Mammary epithelial cell (primary cell): ENCODE measurements at regions not wholly inside any gene's neighbourhood (a gene's known extent, or its start where the extent isn't known, plus 50 kb on each side); places are given as distances from the start of the nearest gene placed in this dataset.

Experiments
- EZH2 ChIP-seq: IDR thresholded peaks from 2 replicates; pipeline ENCODE4 v1.6.1; 2012; ENCODE audit warnings: low read length, inconsistent platforms, borderline replicate concordance
- TF ChIP-seq, protein P1 (sequence below), 2 donors: IDR thresholded peaks in 1 of 2; conservative IDR thresholded peaks in 1 of 2; 2 replicates each; pipeline ENCODE4 v1.5.1; 2011 to 2012; ENCODE audit warnings: inconsistent platforms in 2 of 2, low read length in 2 of 2, mild to moderate bottlenecking in 2 of 2, control low read depth in 1 of 2, low read depth in 1 of 2; ENCODE audit not compliant: insufficient read depth in 1 of 2; ENCODE audit errors: extremely low read depth in 1 of 2

DNA sequence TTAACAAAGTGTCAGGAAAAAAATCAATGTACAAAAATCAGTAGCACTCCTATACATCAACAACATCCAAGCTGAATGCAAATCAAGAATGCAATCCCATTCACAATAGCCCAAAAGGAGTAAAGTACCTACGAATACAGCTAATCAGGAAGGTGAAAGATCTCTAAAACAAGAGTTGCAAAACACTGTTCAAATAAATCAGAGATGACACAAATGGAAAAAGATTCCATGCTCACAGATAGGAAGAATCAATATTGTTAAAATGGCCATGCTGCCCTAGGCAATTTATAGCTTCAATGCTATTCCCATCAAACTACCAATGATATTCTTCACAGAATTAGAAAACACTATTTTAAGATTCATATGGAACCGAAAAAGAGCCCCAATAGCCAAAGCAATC lies 223.7 kb upstream of the CD96 start:
- TF ChIP-seq, protein P1, sequence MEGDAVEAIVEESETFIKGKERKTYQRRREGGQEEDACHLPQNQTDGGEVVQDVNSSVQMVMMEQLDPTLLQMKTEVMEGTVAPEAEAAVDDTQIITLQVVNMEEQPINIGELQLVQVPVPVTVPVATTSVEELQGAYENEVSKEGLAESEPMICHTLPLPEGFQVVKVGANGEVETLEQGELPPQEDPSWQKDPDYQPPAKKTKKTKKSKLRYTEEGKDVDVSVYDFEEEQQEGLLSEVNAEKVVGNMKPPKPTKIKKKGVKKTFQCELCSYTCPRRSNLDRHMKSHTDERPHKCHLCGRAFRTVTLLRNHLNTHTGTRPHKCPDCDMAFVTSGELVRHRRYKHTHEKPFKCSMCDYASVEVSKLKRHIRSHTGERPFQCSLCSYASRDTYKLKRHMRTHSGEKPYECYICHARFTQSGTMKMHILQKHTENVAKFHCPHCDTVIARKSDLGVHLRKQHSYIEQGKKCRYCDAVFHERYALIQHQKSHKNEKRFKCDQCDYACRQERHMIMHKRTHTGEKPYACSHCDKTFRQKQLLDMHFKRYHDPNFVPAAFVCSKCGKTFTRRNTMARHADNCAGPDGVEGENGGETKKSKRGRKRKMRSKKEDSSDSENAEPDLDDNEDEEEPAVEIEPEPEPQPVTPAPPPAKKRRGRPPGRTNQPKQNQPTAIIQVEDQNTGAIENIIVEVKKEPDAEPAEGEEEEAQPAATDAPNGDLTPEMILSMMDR (conservative IDR thresholded peaks at IDR 0.05 in 1 of 2, IDR thresholded peaks at IDR 0.05 in 1 of 2; ENCODE audit: extremely low read depth in 1 of 2, insufficient read depth in 1 of 2, low read depth in 1 of 2, low read length in 2 of 2) = no peak
- no peak for TF ChIP-seq EZH2
